ENCODE measurements at regions not wholly inside any gene's neighbourhood (a gene's known extent, or its start where the extent isn't known, plus 50 kb on each side); places are given as distances from the start of the nearest gene placed in this dataset.

GRCh38 chr11:27754035-27755017, 54.1 kb upstream of the BDNF start:
- H3K4me3 ChIP-seq (ENCODE audit: low read depth, low read length) = no peak overlapping the region
- TF ChIP-seq, protein P1, sequence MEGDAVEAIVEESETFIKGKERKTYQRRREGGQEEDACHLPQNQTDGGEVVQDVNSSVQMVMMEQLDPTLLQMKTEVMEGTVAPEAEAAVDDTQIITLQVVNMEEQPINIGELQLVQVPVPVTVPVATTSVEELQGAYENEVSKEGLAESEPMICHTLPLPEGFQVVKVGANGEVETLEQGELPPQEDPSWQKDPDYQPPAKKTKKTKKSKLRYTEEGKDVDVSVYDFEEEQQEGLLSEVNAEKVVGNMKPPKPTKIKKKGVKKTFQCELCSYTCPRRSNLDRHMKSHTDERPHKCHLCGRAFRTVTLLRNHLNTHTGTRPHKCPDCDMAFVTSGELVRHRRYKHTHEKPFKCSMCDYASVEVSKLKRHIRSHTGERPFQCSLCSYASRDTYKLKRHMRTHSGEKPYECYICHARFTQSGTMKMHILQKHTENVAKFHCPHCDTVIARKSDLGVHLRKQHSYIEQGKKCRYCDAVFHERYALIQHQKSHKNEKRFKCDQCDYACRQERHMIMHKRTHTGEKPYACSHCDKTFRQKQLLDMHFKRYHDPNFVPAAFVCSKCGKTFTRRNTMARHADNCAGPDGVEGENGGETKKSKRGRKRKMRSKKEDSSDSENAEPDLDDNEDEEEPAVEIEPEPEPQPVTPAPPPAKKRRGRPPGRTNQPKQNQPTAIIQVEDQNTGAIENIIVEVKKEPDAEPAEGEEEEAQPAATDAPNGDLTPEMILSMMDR (IDR thresholded peaks at IDR 0.05; ENCODE audit: low read depth, low read length) = no peak
- peak; percentile 1 for DNase-seq (ENCODE audit: low read depth)

Measured in NB4 (cell line).